ENCODE measurements at regions not wholly inside any gene's neighbourhood (a gene's known extent, or its start where the extent isn't known, plus 50 kb on each side); places are given as distances from the start of the nearest gene placed in this dataset.

GRCh38 chr12:28110329-28110728 lies 79.9 kb upstream of the CCDC91 start:
- no peaks in the 10 kb centered on the region for H3K36me3 ChIP-seq
- H3K9me3 ChIP-seq (ENCODE audit: severe bottlenecking), result no peaks in the 10 kb centered on the region
- no peak overlapping the region for H3K4me3 ChIP-seq (ENCODE audit: low read depth, low read length)
- H3K27me3 ChIP-seq (ENCODE audit: insufficient read depth, low read depth, severe bottlenecking), result no peaks in the 10 kb centered on the region
- no peak for TF ChIP-seq CTCF (IDR thresholded peaks at IDR 0.05; ENCODE audit: low read depth, low read length)
- DNase-seq, result no peak
- no peak overlapping the region for H3K27ac ChIP-seq

- Histone ChIP-seq H3K4me3 (ENCODE audit: low read depth, low read length) (no peak overlapping the region), H3K36me3 (no peaks in the 10 kb centered on the region), H3K27me3 (ENCODE audit: insufficient read depth, low read depth, severe bottlenecking) (no peaks in the 10 kb centered on the region), H3K9me3 (ENCODE audit: severe bottlenecking) (no peaks in the 10 kb centered on the region), H3K27ac (no peak overlapping the region)
- no peak for DNase-seq
- TF ChIP-seq CTCF (IDR thresholded peaks at IDR 0.05; ENCODE audit: low read depth, low read length), result no peak
Observed at GRCh38 chr12:28114488-28114887, 75.8 kb upstream of the CCDC91 start.

- H3K9me3 ChIP-seq (ENCODE audit: severe bottlenecking), result no peaks in the 10 kb centered on the region
- H3K36me3 ChIP-seq, result no peaks in the 10 kb centered on the region
- no peak overlapping the region for H3K4me3 ChIP-seq (ENCODE audit: low read depth, low read length)
- no peak for DNase-seq
- H3K27ac ChIP-seq, result no peak overlapping the region
- no peaks in the 10 kb centered on the region for H3K27me3 ChIP-seq (ENCODE audit: insufficient read depth, low read depth, severe bottlenecking)
- TF ChIP-seq CTCF (IDR thresholded peaks at IDR 0.05; ENCODE audit: low read depth, low read length), result no peak
Observed at GRCh38 chr12:28121433-28121832, 68.8 kb upstream of the CCDC91 start.

GRCh38 chr12:28121899-28122655 lies 68.2 kb upstream of the CCDC91 start:
- no peak for TF ChIP-seq CTCF (IDR thresholded peaks at IDR 0.05; ENCODE audit: low read depth, low read length)
- H3K4me3 ChIP-seq (ENCODE audit: low read depth, low read length), result no peak overlapping the region
- H3K27me3 ChIP-seq (ENCODE audit: insufficient read depth, low read depth, severe bottlenecking), result no peaks in the 10 kb centered on the region
- no peaks in the 10 kb centered on the region for H3K9me3 ChIP-seq (ENCODE audit: severe bottlenecking)
- DNase-seq, result no peak
- no peaks in the 10 kb centered on the region for H3K36me3 ChIP-seq
- no peak overlapping the region for H3K27ac ChIP-seq

- Histone ChIP-seq H3K9me3 (ENCODE audit: severe bottlenecking) (no peaks in the 10 kb centered on the region), H3K36me3 (no peaks in the 10 kb centered on the region), H3K27ac (no peak overlapping the region), H3K27me3 (ENCODE audit: insufficient read depth, low read depth, severe bottlenecking) (no peaks in the 10 kb centered on the region), H3K4me3 (ENCODE audit: low read depth, low read length) (no peak overlapping the region)
- no peak for TF ChIP-seq CTCF (IDR thresholded peaks at IDR 0.05; ENCODE audit: low read depth, low read length)
- DNase-seq, result no peak
Observed at GRCh38 chr12:28122756-28123155, 67.5 kb upstream of the CCDC91 start.

GRCh38 chr12:28127455-28127854 lies 62.8 kb upstream of the CCDC91 start:
- no peak for DNase-seq
- H3K27me3 ChIP-seq (ENCODE audit: insufficient read depth, low read depth, severe bottlenecking), result no peaks in the 10 kb centered on the region
- H3K4me3 ChIP-seq (ENCODE audit: low read depth, low read length), result no peak overlapping the region
- H3K27ac ChIP-seq, result no peak overlapping the region
- TF ChIP-seq CTCF (IDR thresholded peaks at IDR 0.05; ENCODE audit: low read depth, low read length), result no peak
- H3K9me3 ChIP-seq (ENCODE audit: severe bottlenecking), result no peaks in the 10 kb centered on the region
- H3K36me3 ChIP-seq, result no peaks in the 10 kb centered on the region
